Progenitor cell of endocrine pancreas (in vitro differentiated cells): ENCODE measurements at regions not wholly inside any gene's neighbourhood (a gene's known extent, or its start where the extent isn't known, plus 50 kb on each side); places are given as distances from the start of the nearest gene placed in this dataset.

Experiments
- DNase-seq: peaks from one replicate; pipeline ENCODE4 v3.0.0; 2021; ENCODE audit warnings: low spot score; ENCODE audit not compliant: unreplicated experiment
- H3K27ac Mint-ChIP-seq: 2 replicates; pipeline ENCODE4 v1.8.0; 2021; ENCODE audit warnings: mild to moderate bottlenecking, moderate library complexity, mixed read lengths
- H3K27me3 Mint-ChIP-seq: 2 replicates; pipeline ENCODE4 v1.8.0; 2021; ENCODE audit warnings: mixed read lengths
- H3K36me3 Mint-ChIP-seq: 2 replicates; pipeline ENCODE4 v1.8.0; 2022; ENCODE audit warnings: mixed read lengths; ENCODE audit not compliant: insufficient read depth
- H3K4me1 Mint-ChIP-seq: 2 replicates; pipeline ENCODE4 v1.8.0; 2021; ENCODE audit warnings: low read depth, mixed read lengths
- H3K4me3 Mint-ChIP-seq: 2 replicates; pipeline ENCODE4 v1.8.0; 2021; ENCODE audit warnings: low read depth, mild to moderate bottlenecking, moderate library complexity, mixed read lengths
- H3K9me3 Mint-ChIP-seq: 2 replicates; pipeline ENCODE4 v1.8.0; 2021; ENCODE audit warnings: low read depth, mixed read lengths
- CTCF ChIP-seq: fragments of 200-600 bp; sonication (generic); IDR thresholded peaks from one replicate; pipeline ENCODE4 v1.5.0; 2021; ENCODE audit warnings: antibody characterized with exemption, mild to moderate bottlenecking; ENCODE audit not compliant: unreplicated experiment

- no peaks in the 10 kb centered on the region for H3K36me3 Mint-ChIP-seq
- DNase-seq: no peak
- peaks cover 3% of the 10 kb centered on the region for H3K27me3 Mint-ChIP-seq
- peaks cover 8% of the 10 kb centered on the region for H3K4me1 Mint-ChIP-seq
- no peaks in the 10 kb centered on the region for H3K9me3 Mint-ChIP-seq
- no peak overlapping the region for H3K4me3 Mint-ChIP-seq
- TF ChIP-seq CTCF: no peak
- no peak overlapping the region for H3K27ac Mint-ChIP-seq
These were observed 53.8 kb upstream of the RANBP3L start for GRCh38 chr5:36355516-36355915.

- Mint-ChIP-seq H3K4me1 (peaks cover 8% of the 10 kb centered on the region), H3K4me3 (no peak overlapping the region), H3K9me3 (no peaks in the 10 kb centered on the region), H3K27ac (no peak overlapping the region), H3K36me3 (no peaks in the 10 kb centered on the region), H3K27me3 (peaks cover 3% of the 10 kb centered on the region)
- TF ChIP-seq CTCF: no peak
- no peak for DNase-seq
These were observed 55.2 kb upstream of the RANBP3L start for GRCh38 chr5:36356915-36357314.

GRCh38 chr5:36357391-36357975 is 55.8 kb upstream of the RANBP3L start:
- no peak for DNase-seq
- Mint-ChIP-seq H3K27ac (no peak overlapping the region), H3K9me3 (no peaks in the 10 kb centered on the region), H3K36me3 (no peaks in the 10 kb centered on the region), H3K27me3 (peaks cover 3% of the 10 kb centered on the region), H3K4me1 (peaks cover 8% of the 10 kb centered on the region), H3K4me3 (no peak overlapping the region)
- TF ChIP-seq CTCF: no peak

DNA sequence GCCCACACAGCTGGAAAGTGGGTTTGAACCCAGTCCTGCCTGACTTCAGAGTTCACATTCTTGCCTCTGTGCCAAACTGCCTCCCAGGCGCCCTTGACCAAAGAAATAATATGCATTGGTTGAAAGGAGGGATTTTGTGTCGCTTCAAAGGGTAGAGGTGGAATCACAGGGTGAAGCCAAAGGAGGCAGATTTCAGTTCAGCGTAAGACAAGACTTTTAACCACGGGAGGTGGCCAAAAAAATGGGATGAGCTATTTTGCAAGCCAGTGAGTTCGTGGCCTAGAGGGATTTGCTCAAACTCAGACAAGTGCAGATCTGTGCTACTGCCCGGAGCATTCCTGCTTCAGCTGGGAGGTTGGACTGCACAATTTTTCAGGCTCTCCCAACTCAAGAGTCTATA is 57.6 kb upstream of the RANBP3L start:
- H3K27me3 Mint-ChIP-seq: no peaks in the 10 kb centered on the region
- peaks cover 8% of the 10 kb centered on the region for H3K4me1 Mint-ChIP-seq

GRCh38 chr5:36360307-36360706 is 58.6 kb upstream of the RANBP3L start:
- H3K4me3 Mint-ChIP-seq: no peak overlapping the region
- TF ChIP-seq CTCF: no peak
- no peak overlapping the region for H3K27ac Mint-ChIP-seq
- no peak for DNase-seq
- no peaks in the 10 kb centered on the region for H3K9me3 Mint-ChIP-seq
- H3K27me3 Mint-ChIP-seq: no peaks in the 10 kb centered on the region
- H3K4me1 Mint-ChIP-seq: peaks cover 8% of the 10 kb centered on the region
- no peaks in the 10 kb centered on the region for H3K36me3 Mint-ChIP-seq

More for the DNA sequence above, 57.6 kb upstream of the RANBP3L start:
- H3K9me3 Mint-ChIP-seq: no peaks in the 10 kb centered on the region
- no peak for TF ChIP-seq CTCF
- no peak overlapping the region for H3K27ac Mint-ChIP-seq
- H3K36me3 Mint-ChIP-seq: no peaks in the 10 kb centered on the region
- H3K4me3 Mint-ChIP-seq: no peak overlapping the region
- no peak for DNase-seq
